Caco-2 (cell line): ENCODE measurements at regions not wholly inside any gene's neighbourhood (a gene's known extent, or its start where the extent isn't known, plus 50 kb on each side); places are given as distances from the start of the nearest gene placed in this dataset.

Source experiments
- BruUV-seq: library from RNA; stranded (reverse); fragments of 400-500 nt; replicated peaks from 2 replicates; lab custom pipeline; 2021; lab: Mats Ljungman, UMichigan
- CTCF ChIA-PET: fragments of 300-600 bp; sonication (Branson Sonifier 250); formaldehyde crosslinking; loops from one replicate; lab custom pipeline; 2022; ENCODE audit warnings: antibody characterized with exemption; lab: Charles Lee
- POLR2A ChIA-PET: fragments of 300-600 bp; sonication (Branson Sonifier 250); formaldehyde crosslinking; loops from one replicate; lab custom pipeline; 2022; ENCODE audit warnings: antibody characterized with exemption; lab: Charles Lee
- DNase-seq, 2 experiments: peaks; one replicate each; pipeline versions ENCODE4 v3.0.0 to v3.0.0-alpha.2; 2020 to 2022
- H3K27me3 ChIP-seq: replicated peaks from 2 replicates; pipeline ENCODE4 v1.6.0; 2011; ENCODE audit warnings: low read length; ENCODE audit not compliant: control insufficient read depth, insufficient read depth
- H3K36me3 ChIP-seq: 2 replicates; pipeline ENCODE4 v1.5.1; 2011; ENCODE audit warnings: low read length; ENCODE audit not compliant: control insufficient read depth, insufficient read depth
- H3K4me1 ChIP-seq: fragments of 250-450 bp; sonication (Bioruptor Pico); 2 replicates; pipeline ENCODE4 v1.5.1; 2020; ENCODE audit warnings: mild to moderate bottlenecking
- H3K4me3 ChIP-seq: 2 replicates; pipeline ENCODE4 v1.5.1; 2011; ENCODE audit warnings: low read depth, mild to moderate bottlenecking, control low read depth, low read length
- H3K9me3 ChIP-seq: fragments of 250-450 bp; sonication (Bioruptor Pico); 2 replicates; pipeline ENCODE4 v1.5.1; 2020; ENCODE audit warnings: mild to moderate bottlenecking, moderate library complexity
- H3K27ac Mint-ChIP-seq: one replicate; pipeline ENCODE4 v1.8.0; 2022; ENCODE audit warnings: mixed read lengths; ENCODE audit not compliant: unreplicated experiment
- H3K27me3 Mint-ChIP-seq: one replicate; pipeline ENCODE4 v1.8.0; 2022; ENCODE audit warnings: mixed read lengths; ENCODE audit not compliant: insufficient read depth, unreplicated experiment
- H3K36me3 Mint-ChIP-seq: one replicate; pipeline ENCODE4 v1.8.0; 2022; ENCODE audit warnings: mild to moderate bottlenecking, mixed read lengths; ENCODE audit not compliant: insufficient read depth, unreplicated experiment
- H3K4me1 Mint-ChIP-seq: one replicate; pipeline ENCODE4 v1.8.0; 2022; ENCODE audit warnings: low read depth, mixed read lengths; ENCODE audit not compliant: unreplicated experiment
- H3K4me3 Mint-ChIP-seq: one replicate; pipeline ENCODE4 v1.8.0; 2022; ENCODE audit warnings: mild to moderate bottlenecking, moderate library complexity, mixed read lengths; ENCODE audit not compliant: unreplicated experiment
- H3K9me3 Mint-ChIP-seq: one replicate; pipeline ENCODE4 v1.8.0; 2022; ENCODE audit warnings: mixed read lengths; ENCODE audit not compliant: unreplicated experiment
- intact Hi-C: fragments of 100-400 bp; cut with micrococcal nuclease; formaldehyde crosslinking; loops from one replicate; pipeline ENCODE4 v1.10.0; 2022; ENCODE audit not compliant: unreplicated experiment
- TF ChIP-seq, protein P1 (sequence below), 2 experiments: fragments of 200-600 bp in 1 of 2; IDR thresholded peaks; 1 replicate in 1 of 2; 2 replicates in 1 of 2; pipeline versions ENCODE4 v1.5.1 to v1.8.0; 2011 to 2022; ENCODE audit warnings: antibody characterized with exemption in 1 of 2, control low read depth in 1 of 2, inconsistent platforms in 1 of 2, low read depth in 1 of 2, low read length in 1 of 2, mild to moderate bottlenecking in 1 of 2, moderate library complexity in 1 of 2; ENCODE audit not compliant: insufficient read depth in 1 of 2, severe bottlenecking in 1 of 2, unreplicated experiment in 1 of 2

DNA sequence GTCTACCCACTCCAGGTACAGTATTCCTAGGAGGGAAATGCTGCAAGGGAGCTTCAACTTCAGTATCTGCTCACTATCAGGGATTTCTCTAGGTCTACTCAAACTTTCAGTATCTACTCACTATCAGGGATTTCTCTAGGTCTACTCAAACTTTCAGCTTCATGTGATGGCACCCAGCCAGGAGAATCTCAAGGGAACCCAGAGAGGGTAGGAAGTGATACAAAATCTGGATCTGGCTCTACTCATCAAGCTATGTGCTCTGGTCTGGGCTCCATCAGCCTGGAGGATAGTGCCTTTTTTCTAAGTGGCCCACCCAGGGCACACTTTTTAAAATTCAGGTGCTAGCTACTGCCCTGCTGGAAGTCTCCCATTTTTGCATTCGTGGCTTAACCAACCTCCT lies 52.3 kb upstream of the FNDC3A start:
- no peak for DNase-seq

DNA sequence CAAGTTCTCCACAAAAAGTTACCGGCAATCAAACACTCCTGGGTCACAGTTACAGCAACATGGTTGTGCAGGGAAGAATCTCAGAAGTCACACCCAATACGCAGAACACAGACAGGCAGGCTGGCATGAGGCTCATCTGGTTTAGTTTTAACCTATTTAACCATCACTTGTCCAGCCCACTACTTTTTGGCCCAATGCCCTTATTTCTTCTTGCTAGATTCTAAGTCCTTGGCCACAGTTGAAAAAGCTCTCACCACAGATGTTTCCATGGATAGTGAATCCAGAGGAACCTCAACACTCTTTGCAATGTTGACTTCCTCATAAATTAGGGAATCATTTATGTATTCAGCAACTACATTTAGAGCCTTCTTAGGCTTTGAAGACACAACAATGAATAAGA lies 50.7 kb upstream of the FNDC3A start:
- peaks cover 5% of the 10 kb centered on the region for H3K4me1 Mint-ChIP-seq
- H3K27me3 Mint-ChIP-seq = peaks cover 12% of the 10 kb centered on the region
- Histone ChIP-seq H3K27me3 (no peaks in the 10 kb centered on the region), H3K4me3 (no peak overlapping the region), H3K36me3 (no peaks in the 10 kb centered on the region), H3K4me1 (no peaks in the 10 kb centered on the region), H3K9me3 (no peaks in the 10 kb centered on the region)
- H3K27ac Mint-ChIP-seq = no peak overlapping the region
- H3K9me3 Mint-ChIP-seq = no peaks in the 10 kb centered on the region
- H3K4me3 Mint-ChIP-seq = no peak overlapping the region
- H3K36me3 Mint-ChIP-seq = no peaks in the 10 kb centered on the region
- ChIA-PET POLR2A (no interaction called here), CTCF (no interaction called here)
- intact Hi-C loops = no loop called here
- no TSS peak for BruUV-seq
- DNase-seq = no peak
- TF ChIP-seq, protein P1, sequence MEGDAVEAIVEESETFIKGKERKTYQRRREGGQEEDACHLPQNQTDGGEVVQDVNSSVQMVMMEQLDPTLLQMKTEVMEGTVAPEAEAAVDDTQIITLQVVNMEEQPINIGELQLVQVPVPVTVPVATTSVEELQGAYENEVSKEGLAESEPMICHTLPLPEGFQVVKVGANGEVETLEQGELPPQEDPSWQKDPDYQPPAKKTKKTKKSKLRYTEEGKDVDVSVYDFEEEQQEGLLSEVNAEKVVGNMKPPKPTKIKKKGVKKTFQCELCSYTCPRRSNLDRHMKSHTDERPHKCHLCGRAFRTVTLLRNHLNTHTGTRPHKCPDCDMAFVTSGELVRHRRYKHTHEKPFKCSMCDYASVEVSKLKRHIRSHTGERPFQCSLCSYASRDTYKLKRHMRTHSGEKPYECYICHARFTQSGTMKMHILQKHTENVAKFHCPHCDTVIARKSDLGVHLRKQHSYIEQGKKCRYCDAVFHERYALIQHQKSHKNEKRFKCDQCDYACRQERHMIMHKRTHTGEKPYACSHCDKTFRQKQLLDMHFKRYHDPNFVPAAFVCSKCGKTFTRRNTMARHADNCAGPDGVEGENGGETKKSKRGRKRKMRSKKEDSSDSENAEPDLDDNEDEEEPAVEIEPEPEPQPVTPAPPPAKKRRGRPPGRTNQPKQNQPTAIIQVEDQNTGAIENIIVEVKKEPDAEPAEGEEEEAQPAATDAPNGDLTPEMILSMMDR (IDR thresholded peaks at IDR 0.05; ENCODE audit: insufficient read depth in 1 of 2, low read depth in 1 of 2, low read length in 1 of 2, severe bottlenecking in 1 of 2, unreplicated experiment in 1 of 2) = no peak

More for the DNA sequence above, 52.3 kb upstream of the FNDC3A start:
- Mint-ChIP-seq H3K9me3 (no peaks in the 10 kb centered on the region), H3K4me1 (peaks cover under 1% of the 10 kb centered on the region), H3K36me3 (no peaks in the 10 kb centered on the region), H3K4me3 (no peak overlapping the region), H3K27me3 (peaks cover 20% of the 10 kb centered on the region), H3K27ac (no peak overlapping the region)
- Histone ChIP-seq H3K9me3 (no peaks in the 10 kb centered on the region), H3K27me3 (no peaks in the 10 kb centered on the region; the same call in 1 of the 2 replicates), H3K4me3 (no peak overlapping the region), H3K4me1 (no peaks in the 10 kb centered on the region), H3K36me3 (no peaks in the 10 kb centered on the region)
- TF ChIP-seq, protein P1 (IDR thresholded peaks at IDR 0.05; ENCODE audit: insufficient read depth in 1 of 2, low read depth in 1 of 2, low read length in 1 of 2, severe bottlenecking in 1 of 2, unreplicated experiment in 1 of 2) = no peak
- POLR2A ChIA-PET = no interaction called here
- intact Hi-C loops = no loop called here
- CTCF ChIA-PET = no interaction called here
- no TSS peak for BruUV-seq
